ENCODE measurements at regions not wholly inside any gene's neighbourhood (a gene's known extent, or its start where the extent isn't known, plus 50 kb on each side); places are given as distances from the start of the nearest gene placed in this dataset.

DNA sequence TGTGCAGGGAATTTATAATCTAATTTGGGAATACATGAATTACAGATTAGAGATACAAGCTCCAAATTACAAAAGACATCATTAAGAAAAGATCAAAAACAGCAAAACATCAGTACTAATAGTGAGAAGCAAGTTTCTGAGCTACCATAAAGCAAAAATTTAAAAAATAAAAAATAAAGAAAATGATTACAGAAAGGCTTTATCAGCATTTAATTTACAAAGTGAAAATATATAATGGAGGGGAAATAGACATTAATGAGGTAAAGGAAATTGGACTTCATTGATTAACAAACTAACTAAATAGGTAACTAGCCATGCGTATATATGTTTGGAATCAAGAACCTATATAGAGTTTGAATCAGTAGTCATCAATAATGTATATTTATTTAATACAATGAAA, 712.9 kb upstream of the DDX18 start:
- TF ChIP-seq, protein P1, sequence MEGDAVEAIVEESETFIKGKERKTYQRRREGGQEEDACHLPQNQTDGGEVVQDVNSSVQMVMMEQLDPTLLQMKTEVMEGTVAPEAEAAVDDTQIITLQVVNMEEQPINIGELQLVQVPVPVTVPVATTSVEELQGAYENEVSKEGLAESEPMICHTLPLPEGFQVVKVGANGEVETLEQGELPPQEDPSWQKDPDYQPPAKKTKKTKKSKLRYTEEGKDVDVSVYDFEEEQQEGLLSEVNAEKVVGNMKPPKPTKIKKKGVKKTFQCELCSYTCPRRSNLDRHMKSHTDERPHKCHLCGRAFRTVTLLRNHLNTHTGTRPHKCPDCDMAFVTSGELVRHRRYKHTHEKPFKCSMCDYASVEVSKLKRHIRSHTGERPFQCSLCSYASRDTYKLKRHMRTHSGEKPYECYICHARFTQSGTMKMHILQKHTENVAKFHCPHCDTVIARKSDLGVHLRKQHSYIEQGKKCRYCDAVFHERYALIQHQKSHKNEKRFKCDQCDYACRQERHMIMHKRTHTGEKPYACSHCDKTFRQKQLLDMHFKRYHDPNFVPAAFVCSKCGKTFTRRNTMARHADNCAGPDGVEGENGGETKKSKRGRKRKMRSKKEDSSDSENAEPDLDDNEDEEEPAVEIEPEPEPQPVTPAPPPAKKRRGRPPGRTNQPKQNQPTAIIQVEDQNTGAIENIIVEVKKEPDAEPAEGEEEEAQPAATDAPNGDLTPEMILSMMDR (IDR thresholded peaks at IDR 0.05 in 2 of 3, conservative IDR thresholded peaks at IDR 0.05 in 1 of 3; ENCODE audit: borderline replicate concordance in 1 of 3, insufficient read depth in 1 of 3, low read depth in 2 of 3, low read length in 2 of 3), result no peak
- TF ChIP-seq POLR2A (IDR thresholded peaks at IDR 0.05; ENCODE audit: borderline replicate concordance, extremely low read depth, insufficient read depth, insufficient read length), result no peak
- TF ChIP-seq, protein P2, sequence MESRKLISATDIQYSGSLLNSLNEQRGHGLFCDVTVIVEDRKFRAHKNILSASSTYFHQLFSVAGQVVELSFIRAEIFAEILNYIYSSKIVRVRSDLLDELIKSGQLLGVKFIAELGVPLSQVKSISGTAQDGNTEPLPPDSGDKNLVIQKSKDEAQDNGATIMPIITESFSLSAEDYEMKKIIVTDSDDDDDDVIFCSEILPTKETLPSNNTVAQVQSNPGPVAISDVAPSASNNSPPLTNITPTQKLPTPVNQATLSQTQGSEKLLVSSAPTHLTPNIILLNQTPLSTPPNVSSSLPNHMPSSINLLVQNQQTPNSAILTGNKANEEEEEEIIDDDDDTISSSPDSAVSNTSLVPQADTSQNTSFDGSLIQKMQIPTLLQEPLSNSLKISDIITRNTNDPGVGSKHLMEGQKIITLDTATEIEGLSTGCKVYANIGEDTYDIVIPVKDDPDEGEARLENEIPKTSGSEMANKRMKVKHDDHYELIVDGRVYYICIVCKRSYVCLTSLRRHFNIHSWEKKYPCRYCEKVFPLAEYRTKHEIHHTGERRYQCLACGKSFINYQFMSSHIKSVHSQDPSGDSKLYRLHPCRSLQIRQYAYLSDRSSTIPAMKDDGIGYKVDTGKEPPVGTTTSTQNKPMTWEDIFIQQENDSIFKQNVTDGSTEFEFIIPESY (IDR thresholded peaks at IDR 0.05; ENCODE audit: extremely low read depth, insufficient replicate concordance, low read length), result no peak
- no peak for TF ChIP-seq EZH2 (IDR thresholded peaks at IDR 0.05)
- no peak for TF ChIP-seq TCF7L2 (IDR thresholded peaks at IDR 0.05; ENCODE audit: borderline replicate concordance, extremely low read depth, insufficient read depth, insufficient read length)
- no peak for TF ChIP-seq POLR2AphosphoS5 (IDR thresholded peaks at IDR 0.05; ENCODE audit: low read depth, low read length)
- TF ChIP-seq SIN3A (IDR thresholded peaks at IDR 0.05; ENCODE audit: low read depth), result no peak
- no peak for TF ChIP-seq YY1 (IDR thresholded peaks at IDR 0.05; ENCODE audit: extremely low read depth, insufficient replicate concordance, low read depth, low read length)
- no peak for TF ChIP-seq RAD21 (IDR thresholded peaks at IDR 0.05; ENCODE audit: low read depth)
- TF ChIP-seq, protein P3, sequence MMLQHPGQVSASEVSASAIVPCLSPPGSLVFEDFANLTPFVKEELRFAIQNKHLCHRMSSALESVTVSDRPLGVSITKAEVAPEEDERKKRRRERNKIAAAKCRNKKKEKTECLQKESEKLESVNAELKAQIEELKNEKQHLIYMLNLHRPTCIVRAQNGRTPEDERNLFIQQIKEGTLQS (IDR thresholded peaks at IDR 0.05), result no peak
- TF ChIP-seq JUND (IDR thresholded peaks at IDR 0.05), result no peak
- TF ChIP-seq ZNF274 (IDR thresholded peaks at IDR 0.05; ENCODE audit: low read depth, low read length), result no peak
- no peak for TF ChIP-seq SRF (IDR thresholded peaks at IDR 0.05; ENCODE audit: low read depth)
